Lower leg skin (tissue), 4 donors: ENCODE measurements at regions not wholly inside any gene's neighbourhood (a gene's known extent, or its start where the extent isn't known, plus 50 kb on each side); places are given as distances from the start of the nearest gene placed in this dataset.

Experiments
- DNase-seq, 2 donors: peaks; one replicate each; pipeline ENCODE4 v3.0.0-alpha.2; 2019; ENCODE audit warnings: low spot score in 2 of 2
- H3K4me3 ChIP-seq: fragments of 200-600 bp; sonication (generic); 2 replicates; pipeline ENCODE4 v1.5.1; 2017; ENCODE audit warnings: mild to moderate bottlenecking, low read depth; ENCODE audit not compliant: poor library complexity, severe bottlenecking
- POLR2A ChIP-seq, 2 donors: fragments of 450-650 bp; IDR thresholded peaks; one replicate each; pipeline ENCODE4 v1.6.1; 2016 to 2017; ENCODE audit warnings: antibody characterized with exemption in 2 of 2, mild to moderate bottlenecking in 1 of 2, moderate library complexity in 1 of 2
- WGBS, 2 donors: methylation state at CpG; one replicate each; pipeline ENCODE4 v1.1.5; 2018; 5-methylcytosine and 5-hydroxymethylcytosine counted together
- intact Hi-C: fragments of 100-400 bp; cut with DNase I; formaldehyde crosslinking; loops from one replicate; pipeline ENCODE4 v1.15.0; 2023; ENCODE audit warnings: low total_unique reads
- TF ChIP-seq, protein P1 (sequence below), 3 donors: fragments of 450-650 bp; IDR thresholded peaks; one replicate each; pipeline ENCODE4 v1.5.1; 2016; ENCODE audit warnings: antibody characterized with exemption in 3 of 3, mild to moderate bottlenecking in 3 of 3, moderate library complexity in 2 of 3

DNA sequence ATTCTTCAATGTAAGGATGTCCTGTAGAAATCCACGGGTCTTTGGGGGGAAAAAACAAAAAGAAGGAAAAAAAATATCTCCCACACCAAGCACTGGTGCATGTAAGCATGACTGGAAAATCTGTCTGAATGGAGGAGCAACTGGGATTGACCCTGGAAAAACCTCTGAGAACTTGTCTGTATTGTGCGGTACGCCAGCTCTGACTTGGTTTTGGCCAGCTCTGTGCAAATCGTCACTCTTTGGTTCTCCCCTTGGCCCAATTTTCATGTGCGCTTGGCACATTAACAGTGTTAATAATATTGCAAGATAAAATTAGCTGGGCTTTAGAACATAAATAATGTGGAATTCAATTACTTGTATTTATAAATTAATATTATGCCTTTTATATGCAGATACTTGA is 231.2 kb upstream of the HAND2 start:
- WGBS, 2 donors = 81 to 84% methylated on average over 5 of the region's 5 CpGs

GRCh38 chr4:173758132-173758531 is 228.1 kb upstream of the HAND2 start:
- no peak for DNase-seq
- no peak overlapping the region for H3K4me3 ChIP-seq
- no peak for TF ChIP-seq POLR2A (IDR thresholded peaks at IDR 0.05)
- TF ChIP-seq, protein P1, sequence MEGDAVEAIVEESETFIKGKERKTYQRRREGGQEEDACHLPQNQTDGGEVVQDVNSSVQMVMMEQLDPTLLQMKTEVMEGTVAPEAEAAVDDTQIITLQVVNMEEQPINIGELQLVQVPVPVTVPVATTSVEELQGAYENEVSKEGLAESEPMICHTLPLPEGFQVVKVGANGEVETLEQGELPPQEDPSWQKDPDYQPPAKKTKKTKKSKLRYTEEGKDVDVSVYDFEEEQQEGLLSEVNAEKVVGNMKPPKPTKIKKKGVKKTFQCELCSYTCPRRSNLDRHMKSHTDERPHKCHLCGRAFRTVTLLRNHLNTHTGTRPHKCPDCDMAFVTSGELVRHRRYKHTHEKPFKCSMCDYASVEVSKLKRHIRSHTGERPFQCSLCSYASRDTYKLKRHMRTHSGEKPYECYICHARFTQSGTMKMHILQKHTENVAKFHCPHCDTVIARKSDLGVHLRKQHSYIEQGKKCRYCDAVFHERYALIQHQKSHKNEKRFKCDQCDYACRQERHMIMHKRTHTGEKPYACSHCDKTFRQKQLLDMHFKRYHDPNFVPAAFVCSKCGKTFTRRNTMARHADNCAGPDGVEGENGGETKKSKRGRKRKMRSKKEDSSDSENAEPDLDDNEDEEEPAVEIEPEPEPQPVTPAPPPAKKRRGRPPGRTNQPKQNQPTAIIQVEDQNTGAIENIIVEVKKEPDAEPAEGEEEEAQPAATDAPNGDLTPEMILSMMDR (IDR thresholded peaks at IDR 0.05) = no peak
- 53 to 61% methylated on average over 1 of the region's 1 CpG for whole genome bisulfite sequencing, 2 donors
- intact Hi-C loops = no loop called here

More for the DNA sequence above, 231.2 kb upstream of the HAND2 start:
- no peak for TF ChIP-seq POLR2A (IDR thresholded peaks at IDR 0.05)
- TF ChIP-seq, protein P1 (IDR thresholded peaks at IDR 0.05) = no peak
- H3K4me3 ChIP-seq = no peak overlapping the region
- intact Hi-C loops = no loop called here
- DNase-seq = no peak

DNA sequence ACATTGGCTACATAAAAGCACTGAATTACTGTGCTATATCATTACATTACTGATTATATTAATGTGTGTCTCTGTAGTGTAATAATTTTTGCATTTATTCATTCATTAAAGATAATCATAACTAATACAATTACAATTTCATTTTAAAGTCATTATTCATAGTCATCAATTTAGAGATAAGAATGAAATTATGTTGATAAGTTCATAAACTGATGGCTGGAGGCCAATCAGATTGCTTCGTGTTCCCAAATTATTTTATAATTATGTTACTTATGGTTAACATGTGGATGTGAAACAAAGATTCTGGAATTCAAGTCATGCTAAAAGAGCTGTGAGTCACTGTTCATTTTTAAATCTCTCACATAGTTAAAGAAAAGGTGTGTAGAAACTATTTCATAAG is 223.4 kb upstream of the HAND2 start:
- no peak overlapping the region for H3K4me3 ChIP-seq
- no peak for DNase-seq
- intact Hi-C loops = no loop called here
- no peak for TF ChIP-seq POLR2A (IDR thresholded peaks at IDR 0.05)
- TF ChIP-seq, protein P1 (IDR thresholded peaks at IDR 0.05) = no peak
- 33 to 59% methylated on average over 1 of the region's 1 CpG for WGBS, 2 donors

GRCh38 chr4:173752610-173753230 is 222.7 kb upstream of the HAND2 start:
- no peak for TF ChIP-seq POLR2A (IDR thresholded peaks at IDR 0.05)
- TF ChIP-seq, protein P1 (IDR thresholded peaks at IDR 0.05) = no peak
- no peak overlapping the region for H3K4me3 ChIP-seq
- intact Hi-C loops = no loop called here
- no peak for DNase-seq
- 44 to 55% methylated on average over 7 of the region's 7 CpGs for WGBS, 2 donors

GRCh38 chr4:173748353-173748752 is 218.3 kb upstream of the HAND2 start:
- no peak for TF ChIP-seq POLR2A (IDR thresholded peaks at IDR 0.05)
- TF ChIP-seq, protein P1 (IDR thresholded peaks at IDR 0.05) = no peak
- intact Hi-C loops = no loop called here
- DNase-seq = no peak
- 39 to 53% methylated on average over 1 of the region's 1 CpG for WGBS, 2 donors
- H3K4me3 ChIP-seq = no peak overlapping the region
